HL-60 (cell line): ENCODE measurements at regions not wholly inside any gene's neighbourhood (a gene's known extent, or its start where the extent isn't known, plus 50 kb on each side); places are given as distances from the start of the nearest gene placed in this dataset.

Experiments
- CTCF ChIP-seq: IDR thresholded peaks from one replicate; pipeline ENCODE4 v1.5.1; 2011; ENCODE audit warnings: low read length, control low read depth, inconsistent platforms; ENCODE audit not compliant: insufficient read depth
- GABPA ChIP-seq: IDR thresholded peaks from 2 replicates; pipeline ENCODE4 v1.6.1; 2012; ENCODE audit warnings: low read depth
- POLR2AphosphoS5 ChIP-seq: IDR thresholded peaks from 2 replicates; pipeline ENCODE4 v1.6.1; 2012; ENCODE audit warnings: low read depth
- REST ChIP-seq: IDR thresholded peaks from 2 replicates; pipeline ENCODE4 v1.6.1; 2012; ENCODE audit warnings: low read depth; ENCODE audit not compliant: insufficient replicate concordance
- SPI1 ChIP-seq: IDR thresholded peaks from 2 replicates; pipeline ENCODE4 v1.6.1; 2012; ENCODE audit warnings: low read depth, mild to moderate bottlenecking, borderline replicate concordance

- TF ChIP-seq CTCF (no peak), GABPA (no peak), POLR2AphosphoS5 (no peak), REST (no peak), SPI1 (no peak)
Measured at GRCh38 chr9:115972843-115973595, 180.6 kb upstream of the PAPPA start.
